IPS DF 6.9 (cell line): ENCODE measurements at regions not wholly inside any gene's neighbourhood (a gene's known extent, or its start where the extent isn't known, plus 50 kb on each side); places are given as distances from the start of the nearest gene placed in this dataset.

Experiments used
- DNase-seq: peaks from one replicate; pipeline ENCODE4 v3.0.0-alpha.2; 2013; ENCODE audit warnings: low read depth, low spot score
- H3K27ac ChIP-seq: one replicate; pipeline ENCODE4 v1.5.1; 2013; ENCODE audit warnings: low read length, control low read depth
- H3K27me3 ChIP-seq: 2 replicates; pipeline ENCODE4 v1.6.1; 2013; ENCODE audit warnings: mild to moderate bottlenecking, low read length; ENCODE audit not compliant: control insufficient read depth, insufficient read depth
- H3K36me3 ChIP-seq: 2 replicates; pipeline ENCODE4 v1.6.1; 2013; ENCODE audit warnings: low read length; ENCODE audit not compliant: control insufficient read depth, insufficient read depth
- H3K4me1 ChIP-seq: 2 replicates; pipeline ENCODE4 v1.6.1; 2013; ENCODE audit warnings: low read length; ENCODE audit not compliant: control insufficient read depth, insufficient read depth
- H3K4me3 ChIP-seq: 2 replicates; pipeline ENCODE4 v1.5.1; 2013; ENCODE audit warnings: mild to moderate bottlenecking, low read length
- H3K9me3 ChIP-seq: 2 replicates; pipeline ENCODE4 v1.6.1; 2013; ENCODE audit warnings: low read length, inconsistent platforms; ENCODE audit not compliant: control insufficient read depth, insufficient read depth
- WGBS: extraction: QIAGEN DNeasy Blood & Tissue Kit; methylation state at CpG from one replicate; pipeline ENCODE4 v1.1.7; 2013; ENCODE audit warnings: mixed read lengths, missing lambda C conversion rate; ENCODE audit not compliant: insufficient read length, insufficient coverage; 5-methylcytosine and 5-hydroxymethylcytosine counted together

DNA sequence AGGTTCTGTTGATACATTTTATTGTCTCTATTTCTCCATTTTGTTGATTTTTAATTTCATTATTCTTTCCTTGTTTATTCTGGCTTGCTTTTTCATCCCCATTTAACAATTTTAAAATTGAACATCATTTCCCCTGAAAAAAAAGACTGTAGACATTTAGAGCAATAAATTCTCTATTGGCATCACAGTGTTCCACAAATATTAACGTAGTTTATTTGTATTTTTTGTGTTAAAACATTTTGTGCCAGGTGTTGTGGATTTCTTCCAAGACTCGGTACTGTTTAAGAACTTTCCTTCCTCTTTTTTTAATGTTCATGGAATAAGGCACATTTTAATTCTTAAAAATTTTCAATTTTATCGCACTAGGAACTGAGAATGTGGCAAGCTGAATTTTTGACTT, 156.1 kb upstream of the NPY start:
- no peak for DNase-seq
- H3K4me3 ChIP-seq = no peak overlapping the region
- H3K27ac ChIP-seq = no peak overlapping the region

DNA sequence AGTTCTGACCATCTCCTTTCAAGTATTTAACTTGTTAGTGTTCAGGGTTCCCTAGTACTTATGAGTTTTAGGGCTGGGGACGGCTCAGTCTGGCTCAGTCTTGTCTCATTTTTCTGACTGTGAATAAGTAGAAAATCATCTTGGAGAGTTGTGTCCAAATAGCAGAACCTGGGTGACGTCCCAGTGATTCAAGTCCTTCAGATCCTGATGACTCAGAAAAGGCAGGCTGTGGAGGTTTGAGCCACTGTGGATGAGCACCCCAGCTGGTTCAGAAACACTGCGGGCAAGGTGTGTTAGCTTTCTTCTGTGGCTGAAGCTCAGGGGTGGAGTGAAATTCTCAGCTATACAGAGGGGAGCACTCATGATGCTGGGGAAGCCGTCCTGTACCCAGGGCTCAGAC, 154.4 kb upstream of the NPY start:
- DNase-seq = no peak
- H3K4me1 ChIP-seq = no peaks in the 10 kb centered on the region

More for the DNA sequence above, 156.1 kb upstream of the NPY start:
- Histone ChIP-seq H3K4me1 (no peaks in the 10 kb centered on the region), H3K9me3 (no peaks in the 10 kb centered on the region), H3K36me3 (no peaks in the 10 kb centered on the region), H3K27me3 (no peaks in the 10 kb centered on the region)
- no CpG with 5 or more reads among the region's 3 CpGs for WGBS

DNA sequence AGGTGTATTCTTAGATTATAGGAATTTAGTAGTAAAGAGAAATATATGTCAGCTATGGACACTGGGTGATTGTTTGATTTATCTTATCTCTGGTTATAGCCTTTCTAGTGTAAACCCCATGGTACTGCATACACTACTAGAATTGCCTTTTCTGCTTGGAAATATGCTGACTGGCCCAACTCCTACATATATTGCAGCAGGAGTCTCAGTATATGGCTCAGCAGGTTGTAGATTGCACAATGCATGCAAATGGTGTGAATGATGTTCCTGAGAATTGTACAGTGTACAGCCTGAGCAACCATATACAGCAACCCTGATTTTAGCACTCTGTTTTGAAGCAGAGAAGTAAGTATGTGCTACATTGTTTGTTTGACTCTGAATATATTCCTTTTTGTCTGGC, 153.4 kb upstream of the NPY start:
- no peak overlapping the region for H3K27ac ChIP-seq
- H3K9me3 ChIP-seq = no peaks in the 10 kb centered on the region
- H3K4me3 ChIP-seq = no peak overlapping the region
- H3K27me3 ChIP-seq = no peaks in the 10 kb centered on the region
- no peaks in the 10 kb centered on the region for H3K4me1 ChIP-seq
- DNase-seq = no peak
- no peaks in the 10 kb centered on the region for H3K36me3 ChIP-seq

More for the DNA sequence above, 154.4 kb upstream of the NPY start:
- no CpG with 5 or more reads among the region's 4 CpGs for WGBS
- H3K4me3 ChIP-seq = no peak overlapping the region
- H3K36me3 ChIP-seq = no peaks in the 10 kb centered on the region
- H3K9me3 ChIP-seq = no peaks in the 10 kb centered on the region
- H3K27ac ChIP-seq = no peak overlapping the region
- H3K27me3 ChIP-seq = no peaks in the 10 kb centered on the region

DNA sequence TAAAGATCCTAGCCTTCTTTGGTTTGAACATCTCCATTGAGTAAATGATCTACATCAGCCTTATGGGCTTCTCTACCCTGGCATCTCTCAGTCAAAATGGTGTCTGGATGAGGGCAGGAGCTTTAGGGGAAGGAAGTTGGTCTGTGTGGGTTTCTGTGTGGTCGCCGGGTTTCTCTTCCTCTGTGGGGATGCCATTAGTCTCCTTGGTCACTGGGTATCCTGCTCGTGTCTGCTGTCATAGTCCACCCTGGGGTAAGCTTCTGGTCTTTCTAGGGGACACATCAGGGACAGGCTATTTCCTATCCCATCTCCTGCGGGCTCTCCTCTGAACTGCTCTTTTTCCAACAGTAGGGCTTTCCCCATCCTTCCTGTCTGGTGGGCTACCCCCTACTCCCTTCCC, 150.3 kb upstream of the NPY start:
- DNase-seq = no peak
- no CpG with 5 or more reads among the region's 4 CpGs for WGBS
- no peaks in the 10 kb centered on the region for H3K4me1 ChIP-seq
- H3K4me3 ChIP-seq = no peak overlapping the region
- no peaks in the 10 kb centered on the region for H3K9me3 ChIP-seq
- no peaks in the 10 kb centered on the region for H3K27me3 ChIP-seq
- H3K27ac ChIP-seq = no peak overlapping the region
- no peaks in the 10 kb centered on the region for H3K36me3 ChIP-seq

DNA sequence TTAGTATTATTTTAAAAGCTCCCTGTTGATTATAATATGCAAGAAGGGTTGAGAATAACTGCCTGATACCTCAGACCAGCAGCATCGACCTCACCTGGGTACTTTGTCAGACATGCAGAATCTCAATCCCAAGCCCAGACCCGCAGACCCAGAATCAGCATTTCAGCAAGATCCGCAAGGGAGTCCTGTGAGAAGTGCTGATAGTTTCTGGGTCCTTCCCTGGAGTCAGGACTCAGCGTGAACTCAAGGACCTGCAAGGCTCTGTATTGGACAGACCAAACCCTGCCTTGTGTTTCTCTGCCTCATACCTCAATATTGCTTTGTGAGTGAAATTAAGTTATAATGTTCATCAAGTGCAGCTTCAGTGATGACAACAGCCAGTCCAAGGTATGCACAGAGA, 149.5 kb upstream of the NPY start:
- Histone ChIP-seq H3K27ac (no peak overlapping the region), H3K27me3 (no peaks in the 10 kb centered on the region), H3K4me1 (no peaks in the 10 kb centered on the region), H3K4me3 (no peak overlapping the region), H3K36me3 (no peaks in the 10 kb centered on the region), H3K9me3 (no peaks in the 10 kb centered on the region)
- WGBS = no CpG with 5 or more reads among the region's 4 CpGs
- no peak for DNase-seq

DNA sequence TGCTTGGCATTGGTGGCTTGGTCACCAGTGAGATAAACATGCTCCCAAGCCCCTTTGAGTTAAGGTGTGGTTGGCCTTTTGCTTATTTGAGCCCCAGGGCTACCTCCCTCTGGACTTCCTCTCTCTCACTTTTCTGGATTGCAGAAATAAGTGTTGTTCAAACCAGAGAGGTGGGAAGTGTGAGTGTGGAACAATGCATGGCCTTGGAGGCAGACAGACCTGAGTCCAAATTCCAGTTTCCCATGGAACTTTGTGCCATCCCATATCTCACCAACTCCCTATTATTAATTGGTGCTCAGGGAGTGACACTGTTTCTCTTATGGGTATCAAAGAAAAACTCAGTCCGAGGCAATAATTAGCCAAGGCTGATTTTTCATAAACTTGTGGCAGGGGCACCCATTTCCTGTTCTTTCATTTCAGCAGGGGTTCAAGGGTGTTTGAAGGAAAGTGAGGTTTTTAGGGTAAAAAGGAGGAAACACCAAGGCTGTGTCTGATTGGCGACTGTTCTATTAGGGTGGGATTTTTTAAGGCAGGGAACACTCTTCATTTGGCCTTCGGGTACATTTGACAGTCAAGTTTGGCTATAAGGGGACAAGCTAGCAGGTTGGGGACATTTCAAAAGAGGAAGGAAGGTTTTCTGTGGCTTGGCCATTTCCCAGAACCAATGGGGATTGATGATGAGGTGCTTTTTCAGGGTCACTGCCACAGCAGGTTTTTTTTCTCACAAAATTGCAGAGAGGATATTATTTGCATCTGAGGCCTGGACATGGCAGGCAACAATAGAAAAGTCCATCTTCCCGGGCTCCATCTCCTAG, 148.8 kb upstream of the NPY start:
- no peak overlapping the region for H3K27ac ChIP-seq
- no peaks in the 10 kb centered on the region for H3K27me3 ChIP-seq
- no peaks in the 10 kb centered on the region for H3K36me3 ChIP-seq
- no peaks in the 10 kb centered on the region for H3K9me3 ChIP-seq
- no peak overlapping the region for H3K4me3 ChIP-seq
- H3K4me1 ChIP-seq = no peaks in the 10 kb centered on the region
- WGBS = no CpG with 5 or more reads among the region's 4 CpGs
- DNase-seq = no peak

DNA sequence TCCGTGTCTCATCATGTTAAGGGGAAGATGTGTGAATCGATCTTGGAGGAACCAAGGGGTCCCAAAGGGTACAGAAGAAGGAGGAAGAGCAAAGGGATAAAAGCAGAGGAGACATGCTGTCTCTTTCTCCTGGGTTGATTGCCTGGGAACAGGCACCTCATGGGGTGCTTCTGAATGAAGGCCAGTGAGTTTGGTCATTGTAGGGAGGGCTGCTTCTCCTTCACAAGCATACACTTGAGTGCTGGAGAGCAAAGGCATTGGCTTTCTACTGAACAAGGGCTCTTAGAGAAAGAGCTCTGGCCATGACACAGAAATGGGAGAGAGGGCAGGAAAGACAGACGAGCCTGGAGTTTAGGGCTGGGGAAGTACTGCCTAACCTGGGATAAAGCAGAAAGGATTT, 146.7 kb upstream of the NPY start:
- no CpG with 5 or more reads among the region's 3 CpGs for WGBS
- DNase-seq = no peak
- Histone ChIP-seq H3K9me3 (no peaks in the 10 kb centered on the region), H3K36me3 (no peaks in the 10 kb centered on the region), H3K27ac (no peak overlapping the region), H3K4me3 (no peak overlapping the region), H3K27me3 (no peaks in the 10 kb centered on the region), H3K4me1 (no peaks in the 10 kb centered on the region)

DNA sequence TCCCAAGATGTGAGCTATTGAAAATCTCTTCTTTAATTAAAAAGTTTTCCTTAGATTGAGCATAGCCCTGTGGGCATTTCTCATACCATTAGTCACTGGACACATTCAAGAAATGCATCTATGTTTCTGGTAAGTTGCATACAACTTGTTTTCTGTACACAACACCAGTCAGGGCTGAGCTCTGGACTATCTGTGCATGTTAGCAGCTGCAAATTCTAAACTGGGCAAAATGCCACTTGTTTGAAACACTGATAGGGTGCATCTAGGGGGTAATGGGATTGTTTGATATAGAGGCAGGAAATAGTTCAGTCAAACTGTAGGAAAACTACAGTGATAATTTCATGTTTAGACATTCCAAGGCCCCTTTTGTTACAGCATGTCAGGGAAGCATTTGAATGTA, 145.6 kb upstream of the NPY start:
- no peak overlapping the region for H3K27ac ChIP-seq
- no peak overlapping the region for H3K4me3 ChIP-seq
- no peaks in the 10 kb centered on the region for H3K36me3 ChIP-seq
- no peaks in the 10 kb centered on the region for H3K4me1 ChIP-seq
- DNase-seq = no peak
- no peaks in the 10 kb centered on the region for H3K27me3 ChIP-seq
- H3K9me3 ChIP-seq = no peaks in the 10 kb centered on the region

DNA sequence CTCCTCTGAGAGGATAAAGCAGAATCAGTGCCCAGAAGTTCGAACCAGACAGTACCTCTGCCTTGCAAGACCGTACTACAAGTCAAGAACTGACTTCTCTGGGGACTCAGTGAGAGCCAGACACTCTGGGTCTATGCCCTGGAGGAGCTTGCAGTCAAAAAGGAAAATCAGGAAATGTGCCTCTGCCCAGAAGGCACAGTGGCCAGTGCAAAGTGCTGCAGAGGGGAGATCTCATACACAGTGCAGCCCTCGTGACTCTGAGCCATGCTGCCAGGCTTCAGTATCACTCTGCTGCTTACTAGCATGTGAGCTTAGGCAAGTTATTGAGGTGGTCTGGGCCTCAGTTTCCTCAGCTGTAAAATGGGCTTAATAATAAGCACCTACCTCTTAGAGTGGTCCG, 144.0 kb upstream of the NPY start:
- H3K36me3 ChIP-seq = no peaks in the 10 kb centered on the region
- H3K4me1 ChIP-seq = no peaks in the 10 kb centered on the region
- no CpG with 5 or more reads among the region's 4 CpGs for WGBS
- H3K27me3 ChIP-seq = no peaks in the 10 kb centered on the region
- H3K27ac ChIP-seq = no peak overlapping the region
- H3K4me3 ChIP-seq = no peak overlapping the region
- no peaks in the 10 kb centered on the region for H3K9me3 ChIP-seq
- no peak for DNase-seq

DNA sequence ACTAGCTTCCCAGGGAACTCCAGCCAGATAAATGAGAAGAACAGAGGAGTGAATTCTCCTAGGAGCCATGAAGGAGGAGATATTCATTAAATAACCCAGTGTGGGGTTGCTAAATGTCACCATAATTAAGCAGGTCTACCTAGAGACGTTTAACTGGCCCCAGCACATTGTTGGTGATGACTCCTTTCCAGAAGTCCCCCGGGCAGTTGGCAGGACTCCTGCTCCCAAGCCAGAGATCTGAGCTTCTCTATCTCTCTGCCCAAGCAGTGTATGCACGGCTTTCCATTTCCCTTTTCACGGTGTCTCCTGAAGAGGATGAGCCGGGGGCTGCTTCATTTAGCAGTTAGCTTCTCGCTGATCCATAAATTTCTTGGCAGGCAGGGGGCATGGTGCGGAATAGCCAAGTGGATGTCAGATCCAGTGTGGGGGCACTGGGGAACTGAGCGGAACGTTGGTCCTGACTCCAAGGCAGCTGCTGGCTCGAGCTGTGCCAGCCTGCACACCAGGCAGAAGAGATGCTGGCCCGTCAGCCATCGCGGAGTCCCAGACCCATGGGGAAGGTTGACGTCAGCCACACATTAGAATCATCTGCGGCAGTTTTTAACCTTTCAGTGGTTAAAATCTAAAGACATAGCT, 142.0 kb upstream of the NPY start:
- DNase-seq = no peak
- WGBS = no CpG with 5 or more reads among the region's 15 CpGs
- Histone ChIP-seq H3K27me3 (no peaks in the 10 kb centered on the region), H3K4me1 (no peaks in the 10 kb centered on the region), H3K36me3 (no peaks in the 10 kb centered on the region), H3K4me3 (no peak overlapping the region), H3K9me3 (no peaks in the 10 kb centered on the region), H3K27ac (no peak overlapping the region)

DNA sequence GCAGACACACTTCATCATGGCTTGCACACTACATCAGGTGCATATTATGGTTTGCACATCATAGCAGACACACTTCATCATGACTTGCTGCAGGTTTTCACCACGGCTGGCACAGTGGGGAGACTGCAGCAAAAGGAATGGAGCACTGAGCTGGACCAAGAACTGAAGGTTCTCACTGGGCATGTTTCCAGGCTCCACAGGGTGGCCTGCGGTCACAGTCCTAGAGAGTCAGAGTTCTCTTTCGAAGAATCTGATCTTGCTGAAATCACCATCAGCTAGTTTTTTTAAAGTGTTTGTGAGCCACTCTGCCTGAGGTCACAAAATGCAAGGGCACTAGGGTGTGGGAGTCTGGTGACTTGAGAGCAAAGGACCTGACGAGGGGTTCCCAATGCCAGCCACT, 140.4 kb upstream of the NPY start:
- no CpG with 5 or more reads among the region's 4 CpGs for WGBS
- Histone ChIP-seq H3K4me1 (no peaks in the 10 kb centered on the region), H3K4me3 (no peak overlapping the region)

More for the DNA sequence above, 140.4 kb upstream of the NPY start:
- Histone ChIP-seq H3K9me3 (no peaks in the 10 kb centered on the region), H3K36me3 (no peaks in the 10 kb centered on the region), H3K27ac (no peak overlapping the region), H3K27me3 (no peaks in the 10 kb centered on the region)
- no peak for DNase-seq
